BLaER1 treated with 17β-estradiol and CSF1 and Interleukin-3, amounts not matched to agents 10 nM and 100 nM (cell line): ENCODE measurements at regions not wholly inside any gene's neighbourhood (a gene's known extent, or its start where the extent isn't known, plus 50 kb on each side); places are given as distances from the start of the nearest gene placed in this dataset.

Experiments
- H3K27ac ChIP-seq, 11 experiments: shearing (Covaris generic); formaldehyde crosslinking; 2 replicates each; pipeline ENCODE4 v1.8.1; 2022
- H3K27me3 ChIP-seq, 11 experiments: shearing (Covaris generic); formaldehyde crosslinking; 2 replicates each; pipeline ENCODE4 v1.8.1; 2022
- H3K36me3 ChIP-seq, 11 experiments: shearing (Covaris generic); formaldehyde crosslinking; 2 replicates each; pipeline ENCODE4 v1.8.1; 2022
- H3K4me1 ChIP-seq, 10 experiments: shearing (Covaris generic); formaldehyde crosslinking; 2 replicates each; pipeline ENCODE4 v1.8.1; 2022
- H3K4me2 ChIP-seq, 11 experiments: shearing (Covaris generic); formaldehyde crosslinking; 2 replicates each; pipeline ENCODE4 v1.8.1; 2022
- H3K4me3 ChIP-seq, 10 experiments: shearing (Covaris generic); formaldehyde crosslinking; 2 replicates each; pipeline ENCODE4 v1.8.1; 2022
- H3K9ac ChIP-seq, 11 experiments: shearing (Covaris generic); formaldehyde crosslinking; 2 replicates each; pipeline ENCODE4 v1.8.1; 2022
- H3K9me3 ChIP-seq, 11 experiments: shearing (Covaris generic); formaldehyde crosslinking; replicated peaks in 1 of 11; 2 replicates each; pipeline ENCODE4 v1.8.1; 2022
- H4K20me1 ChIP-seq, 11 experiments: shearing (Covaris generic); formaldehyde crosslinking; 2 replicates each; pipeline ENCODE4 v1.8.1; 2022
- Cebpa-rat ChIP-seq, 11 experiments: shearing (Covaris generic); IDR thresholded peaks; 2 replicates each; pipeline ENCODE4 v1.8.1; 2022

DNA sequence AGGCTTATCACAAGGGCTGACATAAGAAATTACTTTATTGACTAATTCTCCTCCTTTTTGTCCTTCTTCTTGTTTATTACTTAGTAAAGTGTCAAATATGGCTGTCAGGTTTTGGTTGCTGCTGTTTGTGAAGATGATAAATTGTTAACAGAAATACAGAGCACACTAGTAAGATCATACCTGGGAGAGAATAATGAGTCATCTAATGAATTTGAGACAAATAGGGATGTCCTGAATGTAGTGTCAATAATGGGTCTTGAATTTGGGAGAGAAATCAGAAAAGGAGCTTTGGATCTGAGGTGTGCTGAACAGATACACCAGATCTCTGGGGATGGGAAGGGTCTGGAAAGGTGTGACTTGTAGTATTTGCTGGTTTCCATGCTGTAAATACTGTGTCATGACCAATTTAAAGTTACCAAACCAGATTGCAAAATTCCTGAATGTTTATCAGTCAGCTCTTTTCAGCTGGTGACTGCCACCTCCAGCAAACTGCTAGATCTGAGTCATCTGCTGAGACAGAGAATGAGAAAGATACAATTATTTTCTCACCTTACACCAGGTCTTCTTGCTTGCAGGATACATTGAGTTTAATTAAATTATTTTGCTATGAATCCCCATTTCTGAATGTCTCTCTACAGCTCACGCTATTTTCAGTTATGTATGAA is 76.7 kb upstream of the SATB1 start:
- no peak for TF ChIP-seq Cebpa-rat (IDR thresholded peaks at IDR 0.05)
- Histone ChIP-seq H3K27ac (peak overlapping the region in 1 of 11 experiments; percentile 10; a peak in 1 of 22 replicates), H3K4me3 (no peak overlapping the region), H3K27me3 (no peaks in the 10 kb centered on the region), H3K4me1 (peaks cover 10 to 38% (median 18%) of the 10 kb centered on the region in 10 experiments), H3K9ac (no peak overlapping the region), H3K36me3 (no peaks in the 10 kb centered on the region), H3K4me2 (peak overlapping the region in 3 of 11 experiments; percentile 18 to 52 (median 48); a peak in 6 of 22 replicates), H4K20me1 (no peaks in the 10 kb centered on the region), H3K9me3 (no peaks in the 10 kb centered on the region)

DNA sequence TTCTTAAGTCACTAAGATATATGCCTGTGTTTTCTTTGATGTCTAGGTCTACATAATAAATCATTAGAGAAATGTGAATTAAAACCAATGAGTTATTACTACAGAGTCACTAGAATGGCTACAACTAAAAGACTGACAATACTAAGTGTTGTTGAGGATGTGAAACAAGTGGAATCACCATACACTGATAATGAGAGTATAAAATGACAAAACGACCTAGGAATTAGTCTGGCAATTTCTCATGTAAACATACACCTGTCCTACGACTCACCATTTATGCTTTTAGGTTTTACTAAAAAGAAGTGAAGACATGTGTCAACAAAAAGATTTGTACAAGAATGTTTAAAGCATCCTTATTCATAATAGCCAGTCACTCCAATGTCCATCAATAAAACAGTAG is 75.2 kb upstream of the SATB1 start:
- H3K4me1 ChIP-seq: peaks cover 10 to 38% (median 18%) of the 10 kb centered on the region in 10 experiments
- no peak overlapping the region for H3K27ac ChIP-seq
- H3K4me3 ChIP-seq: no peak overlapping the region
- H3K36me3 ChIP-seq: no peaks in the 10 kb centered on the region
- no peak overlapping the region for H3K4me2 ChIP-seq
- H3K9me3 ChIP-seq: no peaks in the 10 kb centered on the region
- no peak for TF ChIP-seq Cebpa-rat (IDR thresholded peaks at IDR 0.05)
- no peak overlapping the region for H3K9ac ChIP-seq
- no peaks in the 10 kb centered on the region for H4K20me1 ChIP-seq
- H3K27me3 ChIP-seq: no peaks in the 10 kb centered on the region

DNA sequence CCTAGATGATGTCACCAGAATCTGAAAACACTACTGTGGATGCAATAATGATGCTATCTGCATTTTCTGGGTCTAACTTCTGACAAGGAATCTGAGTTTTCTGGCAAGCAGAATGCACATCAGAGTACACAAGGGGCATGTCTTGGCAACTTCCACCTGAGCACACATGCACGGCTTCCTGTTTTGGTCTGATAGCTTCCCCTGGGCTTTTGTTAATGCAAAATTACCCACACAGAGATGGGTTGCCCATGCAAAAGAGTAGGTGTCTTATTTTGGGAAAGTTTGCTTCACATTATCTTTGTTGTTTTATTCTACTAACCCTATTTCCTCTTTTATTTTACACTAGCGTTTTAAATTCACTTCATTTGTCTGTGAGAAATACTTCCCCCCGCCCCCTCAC is 74.2 kb upstream of the SATB1 start:
- Histone ChIP-seq H4K20me1 (no peaks in the 10 kb centered on the region), H3K4me2 (peak overlapping the region; percentile 4 to 73 (median 62)), H3K27ac (no peak overlapping the region; a peak in 1 of 22 replicates), H3K9me3 (no peaks in the 10 kb centered on the region), H3K27me3 (no peaks in the 10 kb centered on the region), H3K9ac (no peak overlapping the region), H3K4me1 (peaks cover 10 to 38% (median 18%) of the 10 kb centered on the region in 10 experiments), H3K4me3 (no peak overlapping the region), H3K36me3 (no peaks in the 10 kb centered on the region)
- no peak for TF ChIP-seq Cebpa-rat (IDR thresholded peaks at IDR 0.05)

DNA sequence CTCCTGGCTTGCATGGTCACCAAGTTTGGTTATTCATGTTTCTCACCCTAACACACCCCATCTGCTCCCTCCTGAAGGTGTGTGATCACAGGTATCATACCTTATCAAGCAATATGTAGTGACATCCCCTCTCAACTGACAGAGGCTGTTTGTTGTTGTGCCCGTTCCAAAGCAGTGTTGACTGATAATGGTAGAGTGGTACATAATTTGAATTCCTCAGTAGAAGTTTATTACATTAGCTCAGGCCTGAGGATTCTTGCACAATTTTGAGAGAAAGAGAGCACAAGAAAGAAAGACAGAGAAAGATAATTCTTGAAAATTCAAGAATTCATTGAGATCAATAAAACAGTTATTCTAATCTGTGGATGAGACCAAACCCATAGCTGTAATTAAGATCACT is 69.1 kb upstream of the SATB1 start:
- Histone ChIP-seq H3K9ac (no peak overlapping the region), H3K4me1 (peaks cover 4 to 15% (median 9%) of the 10 kb centered on the region in 10 experiments), H3K9me3 (no peaks in the 10 kb centered on the region), H3K4me2 (no peak overlapping the region), H3K27ac (no peak overlapping the region), H3K27me3 (no peaks in the 10 kb centered on the region), H3K4me3 (no peak overlapping the region), H3K36me3 (no peaks in the 10 kb centered on the region), H4K20me1 (no peaks in the 10 kb centered on the region)
- no peak for TF ChIP-seq Cebpa-rat (IDR thresholded peaks at IDR 0.05)

DNA sequence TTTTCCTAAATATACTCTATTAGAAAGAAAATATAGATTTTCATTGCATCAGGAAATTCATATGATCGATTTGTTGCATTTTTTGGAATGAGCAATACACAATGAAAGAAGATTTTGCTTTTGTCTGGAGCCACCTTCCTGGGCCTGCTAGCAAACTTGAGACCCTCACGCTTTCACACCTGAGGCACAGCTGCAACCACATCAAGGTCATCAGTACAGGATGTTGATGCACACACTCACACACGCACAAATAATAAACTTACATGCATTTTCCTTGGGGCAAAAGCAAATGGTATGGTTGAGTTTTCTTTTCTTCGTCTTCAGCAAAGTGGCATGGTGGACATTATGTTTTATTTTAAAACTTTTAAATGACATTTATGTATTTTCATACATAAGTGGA is 64.8 kb upstream of the SATB1 start:
- no peak overlapping the region for H3K4me2 ChIP-seq
- H3K9me3 ChIP-seq: peaks cover 0 to 9% (median 2%) of the 10 kb centered on the region in 11 experiments; a peak in 4 of 22 replicates
- no peak overlapping the region for H3K9ac ChIP-seq
- H3K4me1 ChIP-seq: no peaks in the 10 kb centered on the region
- TF ChIP-seq Cebpa-rat (IDR thresholded peaks at IDR 0.05): no peak
- H3K27ac ChIP-seq: no peak overlapping the region
- no peaks in the 10 kb centered on the region for H4K20me1 ChIP-seq
- H3K27me3 ChIP-seq: no peaks in the 10 kb centered on the region
- no peak overlapping the region for H3K4me3 ChIP-seq
- H3K36me3 ChIP-seq: peaks cover 0 to 4% (median 0%) of the 10 kb centered on the region in 11 experiments; a peak in 1 of 22 replicates

DNA sequence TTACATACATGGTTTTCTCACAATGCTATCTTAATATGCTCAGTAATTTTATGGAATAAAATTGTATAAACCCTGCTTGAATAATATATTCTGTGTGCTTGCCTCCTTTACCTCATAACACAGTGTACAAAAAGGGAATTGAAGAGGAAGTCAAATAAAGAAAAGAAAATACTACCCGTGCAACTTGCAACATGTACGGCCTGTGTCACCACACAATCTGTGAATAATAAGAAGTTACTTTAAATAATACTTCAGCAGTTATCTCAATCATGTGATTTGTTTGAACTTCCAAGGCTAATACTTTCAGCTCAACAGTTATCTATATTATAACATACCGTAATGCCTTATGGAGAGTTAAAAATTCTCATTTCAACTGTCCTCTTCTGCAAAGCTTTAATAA is 58.1 kb upstream of the SATB1 start:
- no peak for TF ChIP-seq Cebpa-rat (IDR thresholded peaks at IDR 0.05)
- H3K27me3 ChIP-seq: no peaks in the 10 kb centered on the region
- no peak overlapping the region for H3K9ac ChIP-seq
- no peak overlapping the region for H3K27ac ChIP-seq
- H4K20me1 ChIP-seq: no peaks in the 10 kb centered on the region
- H3K4me3 ChIP-seq: no peak overlapping the region
- peak overlapping the region in 2 of 11 experiments; percentile 24 to 46; a peak in 4 of 22 replicates for H3K4me2 ChIP-seq
- H3K4me1 ChIP-seq: peaks cover 0 to 22% (median 6%) of the 10 kb centered on the region in 10 experiments; a peak in 7 of 20 replicates
- H3K36me3 ChIP-seq: peaks cover 0 to 6% (median 0%) of the 10 kb centered on the region in 11 experiments; a peak in 2 of 22 replicates
- peaks cover 0 to 19% (median 7%) of the 10 kb centered on the region in 11 experiments; a peak in 6 of 22 replicates for H3K9me3 ChIP-seq

DNA sequence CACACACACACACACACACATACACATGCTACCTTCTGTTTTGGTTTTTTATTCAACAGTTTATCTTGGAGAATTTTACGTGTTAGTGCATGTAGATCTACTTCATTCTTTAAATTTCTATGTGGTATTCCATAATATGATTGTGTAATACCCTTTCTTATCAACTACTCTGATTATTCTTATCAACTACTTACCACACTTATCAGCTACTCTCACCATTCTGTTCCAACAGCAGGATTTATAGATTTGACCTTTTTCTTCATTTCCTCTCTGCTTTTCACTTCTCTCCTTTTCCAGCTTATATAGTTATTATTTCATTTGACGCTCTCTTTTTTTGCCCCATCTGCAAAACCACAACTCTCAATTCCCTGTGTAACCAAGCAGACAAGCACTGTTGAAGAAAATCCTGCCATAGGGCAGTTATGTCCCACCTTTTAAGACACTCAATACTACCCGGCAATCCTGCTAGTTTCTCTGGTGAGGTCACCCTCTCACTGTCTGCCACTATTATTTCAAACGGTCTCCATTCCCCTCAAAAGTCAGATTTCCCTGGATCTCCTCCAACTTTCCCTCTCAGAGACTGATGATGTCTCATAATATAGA is 56.9 kb upstream of the SATB1 start:
- peaks cover 0 to 23% (median 7%) of the 10 kb centered on the region in 11 experiments; a peak in 6 of 22 replicates for H3K9me3 ChIP-seq
- H3K4me3 ChIP-seq: no peak overlapping the region
- no peaks in the 10 kb centered on the region for H3K27me3 ChIP-seq
- H3K36me3 ChIP-seq: peaks cover 0 to 7% (median 0%) of the 10 kb centered on the region in 11 experiments; a peak in 4 of 22 replicates
- no peak for TF ChIP-seq Cebpa-rat (IDR thresholded peaks at IDR 0.05)
- H3K4me1 ChIP-seq: peaks cover 0 to 22% (median 6%) of the 10 kb centered on the region in 10 experiments; a peak in 7 of 20 replicates
- H4K20me1 ChIP-seq: no peaks in the 10 kb centered on the region
- no peak overlapping the region for H3K27ac ChIP-seq
- peak overlapping the region in 3 of 11 experiments; percentile 7 to 62 (median 35); a peak in 3 of 22 replicates for H3K4me2 ChIP-seq
- H3K9ac ChIP-seq: no peak overlapping the region

DNA sequence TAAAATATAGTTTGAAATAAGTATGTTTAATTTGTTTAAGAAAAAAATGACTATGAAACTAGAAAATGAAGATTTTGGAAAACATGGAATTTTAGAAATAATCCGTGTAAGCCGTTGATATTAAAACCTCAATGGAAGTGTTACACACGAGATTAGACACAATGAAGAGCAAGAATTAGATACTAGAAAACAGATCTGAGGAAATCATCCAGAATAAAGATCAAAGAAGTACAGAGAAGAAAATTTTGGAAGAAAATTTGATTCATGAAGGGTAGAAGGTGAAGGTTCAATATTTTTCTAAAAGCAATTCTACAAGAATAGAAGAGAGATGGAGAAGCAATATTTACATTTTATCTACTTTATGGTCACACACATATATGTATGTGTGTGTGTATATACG is 52.5 kb upstream of the SATB1 start:
- H3K27ac ChIP-seq: no peak overlapping the region

More for the DNA sequence above, 52.5 kb upstream of the SATB1 start:
- Histone ChIP-seq H3K4me2 (no peak overlapping the region), H4K20me1 (no peaks in the 10 kb centered on the region), H3K27me3 (no peaks in the 10 kb centered on the region), H3K4me1 (peaks cover 0 to 9% (median 6%) of the 10 kb centered on the region in 10 experiments; a peak in 6 of 20 replicates), H3K9ac (no peak overlapping the region), H3K9me3 (peaks cover 0 to 7% (median 0%) of the 10 kb centered on the region in 11 experiments; a peak in 1 of 22 replicates), H3K36me3 (peaks cover 0 to 23% (median 10%) of the 10 kb centered on the region in 11 experiments; a peak in 12 of 22 replicates), H3K4me3 (no peak overlapping the region)
- TF ChIP-seq Cebpa-rat (IDR thresholded peaks at IDR 0.05): no peak
